Progenitor cell of endocrine pancreas (in vitro differentiated cells): ENCODE measurements at regions not wholly inside any gene's neighbourhood (a gene's known extent, or its start where the extent isn't known, plus 50 kb on each side); places are given as distances from the start of the nearest gene placed in this dataset.

Experiments
- DNase-seq: peaks from one replicate; pipeline ENCODE4 v3.0.0; 2021; ENCODE audit warnings: low spot score; ENCODE audit not compliant: unreplicated experiment
- H3K27ac Mint-ChIP-seq: 2 replicates; pipeline ENCODE4 v1.8.0; 2021; ENCODE audit warnings: mild to moderate bottlenecking, moderate library complexity, mixed read lengths
- H3K27me3 Mint-ChIP-seq: 2 replicates; pipeline ENCODE4 v1.8.0; 2021; ENCODE audit warnings: mixed read lengths
- H3K36me3 Mint-ChIP-seq: 2 replicates; pipeline ENCODE4 v1.8.0; 2022; ENCODE audit warnings: mixed read lengths; ENCODE audit not compliant: insufficient read depth
- H3K4me1 Mint-ChIP-seq: 2 replicates; pipeline ENCODE4 v1.8.0; 2021; ENCODE audit warnings: low read depth, mixed read lengths
- H3K4me3 Mint-ChIP-seq: 2 replicates; pipeline ENCODE4 v1.8.0; 2021; ENCODE audit warnings: low read depth, mild to moderate bottlenecking, moderate library complexity, mixed read lengths
- H3K9me3 Mint-ChIP-seq: 2 replicates; pipeline ENCODE4 v1.8.0; 2021; ENCODE audit warnings: low read depth, mixed read lengths
- CTCF ChIP-seq: fragments of 200-600 bp; sonication (generic); IDR thresholded peaks from one replicate; pipeline ENCODE4 v1.5.0; 2021; ENCODE audit warnings: antibody characterized with exemption, mild to moderate bottlenecking; ENCODE audit not compliant: unreplicated experiment

GRCh38 chr14:80428171-80428570 is 216.9 kb upstream of the DIO2 start:
- no peak overlapping the region for H3K27ac Mint-ChIP-seq

DNA sequence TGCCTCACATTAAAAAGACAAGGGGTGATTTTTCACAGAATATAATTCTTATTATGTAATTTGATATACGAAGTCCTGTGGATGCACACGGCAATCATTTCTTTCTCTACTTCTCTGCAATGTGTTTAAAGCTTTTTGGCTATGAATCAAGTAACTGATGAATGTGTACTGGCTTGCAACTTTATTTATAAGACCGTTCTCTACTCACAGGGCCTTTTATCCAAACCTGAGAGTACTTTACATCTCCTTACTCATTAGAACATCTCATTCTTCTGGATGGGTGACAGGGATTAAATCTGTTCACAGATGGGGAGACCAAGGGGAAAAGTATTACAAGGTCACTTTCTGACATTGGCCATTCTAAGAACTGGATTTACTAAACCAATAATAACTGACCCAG is 215.8 kb upstream of the DIO2 start:
- TF ChIP-seq CTCF, result no peak
- Mint-ChIP-seq H3K4me1 (no peaks in the 10 kb centered on the region), H3K36me3 (no peaks in the 10 kb centered on the region), H3K9me3 (no peaks in the 10 kb centered on the region), H3K27me3 (peaks cover 2% of the 10 kb centered on the region), H3K27ac (no peak overlapping the region), H3K4me3 (no peak overlapping the region)
- no peak for DNase-seq

More at GRCh38 chr14:80428171-80428570, 216.9 kb upstream of the DIO2 start:
- peaks cover 2% of the 10 kb centered on the region for H3K27me3 Mint-ChIP-seq
- no peak overlapping the region for H3K4me3 Mint-ChIP-seq
- H3K36me3 Mint-ChIP-seq, result no peaks in the 10 kb centered on the region
- no peaks in the 10 kb centered on the region for H3K9me3 Mint-ChIP-seq
- no peak for DNase-seq
- H3K4me1 Mint-ChIP-seq, result no peaks in the 10 kb centered on the region
- no peak for TF ChIP-seq CTCF

DNA sequence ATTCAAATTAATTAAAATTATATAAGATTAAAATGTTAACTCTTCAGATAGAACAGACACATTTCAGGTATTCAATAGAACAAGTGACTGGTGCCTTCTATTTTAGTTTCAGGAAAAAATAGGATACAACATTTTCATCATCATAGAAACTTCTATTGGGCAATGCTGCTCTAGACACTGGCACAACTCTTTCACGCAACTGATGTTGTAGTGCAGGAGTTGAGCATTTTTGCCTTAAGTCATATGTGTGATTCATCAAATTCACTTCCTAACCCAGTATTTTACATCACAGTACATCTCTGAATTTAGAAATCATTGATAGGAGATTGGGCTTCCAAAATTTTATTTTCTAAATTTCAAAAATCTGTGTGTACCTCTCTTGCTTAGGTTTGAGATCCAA is 215.4 kb upstream of the DIO2 start:
- H3K27ac Mint-ChIP-seq, result no peak overlapping the region
- no peak for TF ChIP-seq CTCF
- H3K9me3 Mint-ChIP-seq, result no peaks in the 10 kb centered on the region
- H3K36me3 Mint-ChIP-seq, result no peaks in the 10 kb centered on the region
- no peak for DNase-seq
- no peaks in the 10 kb centered on the region for H3K4me1 Mint-ChIP-seq
- no peak overlapping the region for H3K4me3 Mint-ChIP-seq
- H3K27me3 Mint-ChIP-seq, result peaks cover 1% of the 10 kb centered on the region

GRCh38 chr14:80425686-80426085 is 214.4 kb upstream of the DIO2 start:
- DNase-seq, result no peak
- Mint-ChIP-seq H3K27me3 (no peaks in the 10 kb centered on the region), H3K4me3 (no peak overlapping the region), H3K36me3 (no peaks in the 10 kb centered on the region), H3K27ac (no peak overlapping the region), H3K4me1 (no peaks in the 10 kb centered on the region), H3K9me3 (no peaks in the 10 kb centered on the region)
- no peak for TF ChIP-seq CTCF

DNA sequence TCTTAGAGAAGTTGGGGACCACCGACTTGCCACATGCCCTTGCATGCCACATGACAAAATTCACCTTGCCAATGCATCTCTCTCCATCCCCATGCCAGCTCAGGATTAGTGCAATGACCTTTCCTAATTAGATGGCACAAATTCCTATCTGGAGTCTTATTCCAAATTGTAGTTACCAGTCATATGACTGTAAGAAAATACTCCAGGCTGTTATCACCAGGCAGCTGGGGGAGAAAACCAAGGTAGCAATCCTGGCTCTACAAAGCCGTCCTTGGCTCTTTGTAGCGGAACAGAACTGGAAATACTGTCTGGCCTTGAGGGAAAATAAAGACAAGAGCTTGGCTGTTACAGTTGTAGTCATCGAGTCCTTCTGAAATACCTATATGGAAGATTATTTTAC is 208.5 kb upstream of the DIO2 start:
- Mint-ChIP-seq H3K4me1 (peaks cover 7% of the 10 kb centered on the region), H3K4me3 (no peak overlapping the region), H3K36me3 (no peaks in the 10 kb centered on the region), H3K9me3 (no peaks in the 10 kb centered on the region), H3K27me3 (peaks cover 9% of the 10 kb centered on the region), H3K27ac (no peak overlapping the region)
- DNase-seq, result no peak
- TF ChIP-seq CTCF, result no peak

GRCh38 chr14:80419345-80419744 is 208.0 kb upstream of the DIO2 start:
- Mint-ChIP-seq H3K27ac (no peak overlapping the region), H3K27me3 (peaks cover 10% of the 10 kb centered on the region), H3K36me3 (no peaks in the 10 kb centered on the region), H3K4me3 (no peak overlapping the region), H3K4me1 (peaks cover 7% of the 10 kb centered on the region), H3K9me3 (no peaks in the 10 kb centered on the region)
- TF ChIP-seq CTCF, result no peak
- no peak for DNase-seq
